ENCODE measurements at regions not wholly inside any gene's neighbourhood (a gene's known extent, or its start where the extent isn't known, plus 50 kb on each side); places are given as distances from the start of the nearest gene placed in this dataset.

DNA sequence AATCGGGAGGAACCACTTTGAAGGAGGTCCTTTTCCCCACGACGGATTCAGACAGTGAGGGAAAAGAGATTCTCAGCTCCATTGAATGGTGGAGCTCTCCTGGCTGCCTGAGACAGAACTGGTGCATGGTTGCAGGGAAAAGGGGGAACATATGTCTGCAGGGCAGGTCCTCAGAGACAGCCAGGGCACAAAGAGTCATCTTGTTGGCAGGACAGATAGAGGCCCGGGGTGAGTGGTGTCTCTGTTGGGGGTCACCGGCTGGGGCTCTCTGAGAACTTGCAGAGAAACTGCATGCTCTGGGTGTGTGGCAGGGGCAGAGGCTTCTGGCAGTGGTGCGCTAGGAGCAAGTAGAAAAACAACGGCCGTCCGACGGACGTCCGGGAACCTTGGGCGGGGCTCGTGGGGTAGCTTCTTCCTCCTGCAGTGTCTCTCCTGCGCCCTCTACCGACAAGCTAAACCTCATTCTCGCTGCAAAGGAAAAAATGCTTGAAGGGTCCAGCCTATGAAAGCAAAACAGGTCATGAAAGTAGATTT is 94.3 kb downstream of the CDCA7 start (continued):
- TF ChIP-seq SIN3B (IDR thresholded peaks at IDR 0.05; ENCODE audit: low read length): no peak
- TF ChIP-seq, protein P1, sequence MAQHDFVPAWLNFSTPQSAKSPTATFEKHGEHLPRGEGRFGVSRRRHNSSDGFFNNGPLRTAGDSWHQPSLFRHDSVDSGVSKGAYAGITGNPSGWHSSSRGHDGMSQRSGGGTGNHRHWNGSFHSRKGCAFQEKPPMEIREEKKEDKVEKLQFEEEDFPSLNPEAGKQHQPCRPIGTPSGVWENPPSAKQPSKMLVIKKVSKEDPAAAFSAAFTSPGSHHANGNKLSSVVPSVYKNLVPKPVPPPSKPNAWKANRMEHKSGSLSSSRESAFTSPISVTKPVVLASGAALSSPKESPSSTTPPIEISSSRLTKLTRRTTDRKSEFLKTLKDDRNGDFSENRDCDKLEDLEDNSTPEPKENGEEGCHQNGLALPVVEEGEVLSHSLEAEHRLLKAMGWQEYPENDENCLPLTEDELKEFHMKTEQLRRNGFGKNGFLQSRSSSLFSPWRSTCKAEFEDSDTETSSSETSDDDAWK (CRISPR knock-in tag; IDR thresholded peaks at IDR 0.05): no peak
- no peak for TF ChIP-seq ZNF720 (CRISPR knock-in tag; IDR thresholded peaks at IDR 0.05)
- no peak for TF ChIP-seq ZNF264 (CRISPR knock-in tag; IDR thresholded peaks at IDR 0.05)
- no peak for TF ChIP-seq ZKSCAN8 (CRISPR knock-in tag; IDR thresholded peaks at IDR 0.05; ENCODE audit: borderline replicate concordance)
- no peak for TF ChIP-seq ZNF564 (CRISPR knock-in tag; IDR thresholded peaks at IDR 0.05)
- TF ChIP-seq, protein P2, sequence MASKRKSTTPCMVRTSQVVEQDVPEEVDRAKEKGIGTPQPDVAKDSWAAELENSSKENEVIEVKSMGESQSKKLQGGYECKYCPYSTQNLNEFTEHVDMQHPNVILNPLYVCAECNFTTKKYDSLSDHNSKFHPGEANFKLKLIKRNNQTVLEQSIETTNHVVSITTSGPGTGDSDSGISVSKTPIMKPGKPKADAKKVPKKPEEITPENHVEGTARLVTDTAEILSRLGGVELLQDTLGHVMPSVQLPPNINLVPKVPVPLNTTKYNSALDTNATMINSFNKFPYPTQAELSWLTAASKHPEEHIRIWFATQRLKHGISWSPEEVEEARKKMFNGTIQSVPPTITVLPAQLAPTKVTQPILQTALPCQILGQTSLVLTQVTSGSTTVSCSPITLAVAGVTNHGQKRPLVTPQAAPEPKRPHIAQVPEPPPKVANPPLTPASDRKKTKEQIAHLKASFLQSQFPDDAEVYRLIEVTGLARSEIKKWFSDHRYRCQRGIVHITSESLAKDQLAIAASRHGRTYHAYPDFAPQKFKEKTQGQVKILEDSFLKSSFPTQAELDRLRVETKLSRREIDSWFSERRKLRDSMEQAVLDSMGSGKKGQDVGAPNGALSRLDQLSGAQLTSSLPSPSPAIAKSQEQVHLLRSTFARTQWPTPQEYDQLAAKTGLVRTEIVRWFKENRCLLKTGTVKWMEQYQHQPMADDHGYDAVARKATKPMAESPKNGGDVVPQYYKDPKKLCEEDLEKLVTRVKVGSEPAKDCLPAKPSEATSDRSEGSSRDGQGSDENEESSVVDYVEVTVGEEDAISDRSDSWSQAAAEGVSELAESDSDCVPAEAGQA (IDR thresholded peaks at IDR 0.05; ENCODE audit: low read depth): no peak
- TF ChIP-seq, protein P2 (CRISPR knock-in tag; IDR thresholded peaks at IDR 0.05; ENCODE audit: borderline replicate concordance): no peak
- no peak for TF ChIP-seq FOXA1 (IDR thresholded peaks at IDR 0.05)
- TF ChIP-seq FOXA1 (CRISPR knock-in tag; IDR thresholded peaks at IDR 0.05): no peak
- TF ChIP-seq, protein P3, sequence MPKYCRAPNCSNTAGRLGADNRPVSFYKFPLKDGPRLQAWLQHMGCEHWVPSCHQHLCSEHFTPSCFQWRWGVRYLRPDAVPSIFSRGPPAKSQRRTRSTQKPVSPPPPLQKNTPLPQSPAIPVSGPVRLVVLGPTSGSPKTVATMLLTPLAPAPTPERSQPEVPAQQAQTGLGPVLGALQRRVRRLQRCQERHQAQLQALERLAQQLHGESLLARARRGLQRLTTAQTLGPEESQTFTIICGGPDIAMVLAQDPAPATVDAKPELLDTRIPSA (CRISPR knock-in tag; IDR thresholded peaks at IDR 0.05; ENCODE audit: borderline replicate concordance): no peak
- TF ChIP-seq ZNF331 (CRISPR knock-in tag; IDR thresholded peaks at IDR 0.05): peak; percentile 68
- peak; percentile 56 for TF ChIP-seq ELF1 (CRISPR knock-in tag; IDR thresholded peaks at IDR 0.05)
- TF ChIP-seq ZNF12 (CRISPR knock-in tag; IDR thresholded peaks at IDR 0.05): no peak
- no peak for TF ChIP-seq NAIF1 (CRISPR knock-in tag; IDR thresholded peaks at IDR 0.05; ENCODE audit: borderline replicate concordance)
- no peak for TF ChIP-seq RAD51 (IDR thresholded peaks at IDR 0.05; ENCODE audit: borderline replicate concordance)
- peak; percentile 44; the same call in 1 of the 2 replicates for TF ChIP-seq YEATS2 (CRISPR knock-in tag; IDR thresholded peaks at IDR 0.05; ENCODE audit: borderline replicate concordance)
- TF ChIP-seq, protein P4, sequence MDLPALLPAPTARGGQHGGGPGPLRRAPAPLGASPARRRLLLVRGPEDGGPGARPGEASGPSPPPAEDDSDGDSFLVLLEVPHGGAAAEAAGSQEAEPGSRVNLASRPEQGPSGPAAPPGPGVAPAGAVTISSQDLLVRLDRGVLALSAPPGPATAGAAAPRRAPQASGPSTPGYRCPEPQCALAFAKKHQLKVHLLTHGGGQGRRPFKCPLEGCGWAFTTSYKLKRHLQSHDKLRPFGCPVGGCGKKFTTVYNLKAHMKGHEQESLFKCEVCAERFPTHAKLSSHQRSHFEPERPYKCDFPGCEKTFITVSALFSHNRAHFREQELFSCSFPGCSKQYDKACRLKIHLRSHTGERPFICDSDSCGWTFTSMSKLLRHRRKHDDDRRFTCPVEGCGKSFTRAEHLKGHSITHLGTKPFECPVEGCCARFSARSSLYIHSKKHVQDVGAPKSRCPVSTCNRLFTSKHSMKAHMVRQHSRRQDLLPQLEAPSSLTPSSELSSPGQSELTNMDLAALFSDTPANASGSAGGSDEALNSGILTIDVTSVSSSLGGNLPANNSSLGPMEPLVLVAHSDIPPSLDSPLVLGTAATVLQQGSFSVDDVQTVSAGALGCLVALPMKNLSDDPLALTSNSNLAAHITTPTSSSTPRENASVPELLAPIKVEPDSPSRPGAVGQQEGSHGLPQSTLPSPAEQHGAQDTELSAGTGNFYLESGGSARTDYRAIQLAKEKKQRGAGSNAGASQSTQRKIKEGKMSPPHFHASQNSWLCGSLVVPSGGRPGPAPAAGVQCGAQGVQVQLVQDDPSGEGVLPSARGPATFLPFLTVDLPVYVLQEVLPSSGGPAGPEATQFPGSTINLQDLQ (CRISPR knock-in tag; IDR thresholded peaks at IDR 0.05): no peak
- TF ChIP-seq ISL2 (CRISPR knock-in tag; IDR thresholded peaks at IDR 0.05): no peak
- TF ChIP-seq, protein P5, sequence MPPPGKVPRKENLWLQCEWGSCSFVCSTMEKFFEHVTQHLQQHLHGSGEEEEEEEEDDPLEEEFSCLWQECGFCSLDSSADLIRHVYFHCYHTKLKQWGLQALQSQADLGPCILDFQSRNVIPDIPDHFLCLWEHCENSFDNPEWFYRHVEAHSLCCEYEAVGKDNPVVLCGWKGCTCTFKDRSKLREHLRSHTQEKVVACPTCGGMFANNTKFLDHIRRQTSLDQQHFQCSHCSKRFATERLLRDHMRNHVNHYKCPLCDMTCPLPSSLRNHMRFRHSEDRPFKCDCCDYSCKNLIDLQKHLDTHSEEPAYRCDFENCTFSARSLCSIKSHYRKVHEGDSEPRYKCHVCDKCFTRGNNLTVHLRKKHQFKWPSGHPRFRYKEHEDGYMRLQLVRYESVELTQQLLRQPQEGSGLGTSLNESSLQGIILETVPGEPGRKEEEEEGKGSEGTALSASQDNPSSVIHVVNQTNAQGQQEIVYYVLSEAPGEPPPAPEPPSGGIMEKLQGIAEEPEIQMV (CRISPR knock-in tag; IDR thresholded peaks at IDR 0.05; ENCODE audit: low read depth): peak; percentile 32; the same call in 1 of the 2 replicates
- TF ChIP-seq KAT8 (CRISPR knock-in tag; IDR thresholded peaks at IDR 0.05): peak; percentile 73

Data from HepG2 (cell line).